ENCODE measurements at regions not wholly inside any gene's neighbourhood (a gene's known extent, or its start where the extent isn't known, plus 50 kb on each side); places are given as distances from the start of the nearest gene placed in this dataset.
"Not testable (repeated sequence)": the region's sequence is repeated elsewhere in the genome, so short reads cannot be mapped to it uniquely, and the experiment has no call there.

DNA sequence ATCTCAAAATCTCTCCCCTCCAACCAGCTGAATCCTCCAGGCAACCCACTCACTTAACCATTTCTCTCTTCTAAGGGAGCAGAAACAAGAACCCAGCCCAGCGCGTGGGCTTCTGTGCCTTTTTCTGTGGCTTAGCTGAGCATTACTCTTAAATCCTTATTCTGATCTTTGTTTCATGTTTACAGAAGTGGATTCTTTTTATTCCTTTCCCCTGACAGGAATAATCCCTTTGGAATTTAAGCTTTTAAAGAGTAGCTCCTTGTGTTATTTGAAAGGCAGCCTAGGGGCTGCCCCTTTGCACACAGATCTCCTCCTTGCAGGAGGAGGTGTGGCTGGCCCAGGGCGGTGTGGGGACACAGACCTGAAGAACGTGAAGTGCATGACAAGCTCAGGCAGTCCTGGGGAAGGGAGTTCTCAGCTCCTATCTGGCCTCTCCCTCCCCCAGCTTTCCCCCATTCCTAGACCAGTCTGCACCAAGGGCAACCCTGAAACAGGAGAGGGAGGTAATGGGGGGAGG is 77.1 kb upstream of the UBE2E1 start:
- Histone ChIP-seq H3K4me1 (ENCODE audit: control insufficient read depth, insufficient read depth, low read length, poor library complexity, severe bottlenecking) (no peaks in the 10 kb centered on the region), H3K4me3 (ENCODE audit: low read depth, low read length) (no peak overlapping the region), H3K36me3 (ENCODE audit: control insufficient read depth, insufficient read depth, low read length) (no peaks in the 10 kb centered on the region), H3K27ac (ENCODE audit: insufficient read depth, low read length, poor library complexity, severe bottlenecking) (no peak overlapping the region), H3K9me3 (ENCODE audit: control insufficient read depth in 2 of 2, low read length in 2 of 2) (no peaks in the 10 kb centered on the region), H3K27me3 (ENCODE audit: control insufficient read depth, insufficient read depth, low read length) (no peaks in the 10 kb centered on the region)
- Mint-ChIP-seq H3K27me3 (peaks cover 4% of the 10 kb centered on the region), H3K4me1 (peaks cover 0 to 3% (median 0%) of the 10 kb centered on the region in 4 donors), H3K9me3 (peaks cover 0 to 1% (median 0%) of the 10 kb centered on the region in 7 donors), H3K36me3 (no peaks in the 10 kb centered on the region), H3K4me3 (no peak overlapping the region), H3K27ac (no peak overlapping the region)
- ATAC-seq (ENCODE audit: low read depth in 2 of 2) (no peak), DNase-seq (no peak)

DNA sequence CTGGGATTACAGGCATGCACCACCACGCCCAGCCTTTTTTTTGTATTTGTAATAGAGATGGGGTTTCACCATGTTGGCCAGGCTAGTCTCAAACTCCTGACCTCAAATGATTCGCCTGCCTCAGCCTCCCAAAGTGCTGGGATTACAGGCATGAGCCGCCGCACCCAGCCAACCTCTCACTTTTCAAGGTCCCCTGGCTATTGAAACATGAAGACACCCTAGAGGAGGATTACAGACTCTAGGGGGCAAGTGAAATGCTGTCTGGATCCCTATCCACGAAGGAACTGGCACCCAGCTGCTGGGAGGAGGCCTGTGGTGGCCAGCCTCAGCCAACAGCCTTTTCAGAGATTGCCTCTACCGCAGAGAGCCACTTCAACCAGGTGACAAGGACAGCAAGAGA is 76.4 kb upstream of the UBE2E1 start:
- H3K4me1 Mint-ChIP-seq; H3K27ac ChIP-seq (ENCODE audit: insufficient read depth, low read length, poor library complexity, severe bottlenecking); ATAC-seq (ENCODE audit: low read depth in 2 of 2); DNase-seq; H3K27me3 ChIP-seq (ENCODE audit: control insufficient read depth, insufficient read depth, low read length); H3K36me3 ChIP-seq (ENCODE audit: control insufficient read depth, insufficient read depth, low read length); H3K4me3 Mint-ChIP-seq; H3K9me3 Mint-ChIP-seq; H3K4me1 ChIP-seq (ENCODE audit: control insufficient read depth, insufficient read depth, low read length, poor library complexity, severe bottlenecking); H3K27ac Mint-ChIP-seq; H3K36me3 Mint-ChIP-seq; H3K27me3 Mint-ChIP-seq; H3K4me3 ChIP-seq (ENCODE audit: low read depth, low read length); H3K9me3 ChIP-seq (ENCODE audit: control insufficient read depth in 2 of 2, low read length in 2 of 2): not testable (repeated sequence)

DNA sequence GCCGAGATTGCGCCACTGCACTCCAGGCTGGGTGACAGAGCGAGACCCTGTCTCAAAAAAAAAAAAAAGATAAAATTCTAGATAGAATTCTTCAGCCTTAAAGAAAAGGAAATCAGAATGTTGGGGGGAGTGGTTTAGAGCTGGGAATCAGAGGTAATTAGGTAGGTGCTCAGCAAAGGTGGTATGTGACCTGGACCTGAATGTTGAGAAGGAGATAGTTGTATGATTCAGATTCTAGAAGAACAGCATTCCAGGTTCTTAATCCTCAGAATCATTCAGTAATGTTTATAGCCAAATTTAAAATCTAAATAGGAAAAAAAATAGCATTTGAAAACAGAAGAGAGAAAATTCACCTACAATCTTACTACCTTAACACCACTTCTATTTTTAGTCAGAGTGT is 71.3 kb upstream of the UBE2E1 start:
- DNase-seq = no peak
- no peaks in the 10 kb centered on the region for H3K27me3 ChIP-seq (ENCODE audit: control insufficient read depth, insufficient read depth, low read length)
- H3K4me3 ChIP-seq (ENCODE audit: low read depth, low read length) = no peak overlapping the region
- H3K27ac ChIP-seq (ENCODE audit: insufficient read depth, low read length, poor library complexity, severe bottlenecking) = no peak overlapping the region
- H3K36me3 ChIP-seq (ENCODE audit: control insufficient read depth, insufficient read depth, low read length) = no peaks in the 10 kb centered on the region
- H3K9me3 Mint-ChIP-seq = peaks cover 0 to 1% (median 0%) of the 10 kb centered on the region in 7 donors
- H3K4me1 Mint-ChIP-seq = peaks cover 0 to 5% (median 0%) of the 10 kb centered on the region in 4 donors
- H3K4me3 Mint-ChIP-seq = no peak overlapping the region
- no peaks in the 10 kb centered on the region for H3K9me3 ChIP-seq (ENCODE audit: control insufficient read depth in 2 of 2, low read length in 2 of 2)
- H3K27ac Mint-ChIP-seq = no peak overlapping the region
- peaks cover 17% of the 10 kb centered on the region for H3K27me3 Mint-ChIP-seq
- no peaks in the 10 kb centered on the region for H3K36me3 Mint-ChIP-seq
- H3K4me1 ChIP-seq (ENCODE audit: control insufficient read depth, insufficient read depth, low read length, poor library complexity, severe bottlenecking) = no peaks in the 10 kb centered on the region
- ATAC-seq (ENCODE audit: low read depth in 2 of 2) = no peak

DNA sequence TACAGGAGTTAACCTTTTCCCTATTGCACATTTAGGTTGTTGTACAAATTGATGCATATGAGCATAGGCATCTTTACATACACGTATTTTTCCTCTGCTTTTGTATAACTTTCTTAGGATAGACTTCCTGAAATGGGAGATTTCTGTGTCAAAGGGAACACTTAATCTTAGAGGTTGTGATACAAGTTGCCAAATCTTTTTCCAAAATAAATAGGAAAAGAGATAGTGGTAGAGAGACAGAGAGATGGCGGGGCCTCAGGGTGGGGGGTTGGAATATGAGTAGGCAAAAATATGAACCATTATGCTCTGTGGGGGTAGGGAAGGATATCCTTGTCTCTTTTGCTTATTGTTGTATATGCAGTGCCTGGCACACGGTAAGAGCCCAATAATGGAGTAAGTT is 70.7 kb upstream of the UBE2E1 start:
- Mint-ChIP-seq H3K36me3 (no peaks in the 10 kb centered on the region), H3K4me3 (no peak overlapping the region), H3K27me3 (peaks cover 17% of the 10 kb centered on the region), H3K4me1 (peaks cover 0 to 5% (median 0%) of the 10 kb centered on the region in 4 donors), H3K9me3 (peaks cover 0 to 1% (median 0%) of the 10 kb centered on the region in 7 donors), H3K27ac (no peak overlapping the region)
- DNase-seq = no peak
- ATAC-seq (ENCODE audit: low read depth in 2 of 2) = no peak
- no peaks in the 10 kb centered on the region for H3K9me3 ChIP-seq (ENCODE audit: control insufficient read depth in 2 of 2, low read length in 2 of 2)
- H3K27me3 ChIP-seq (ENCODE audit: control insufficient read depth, insufficient read depth, low read length) = no peaks in the 10 kb centered on the region
- H3K4me3 ChIP-seq (ENCODE audit: low read depth, low read length) = no peak overlapping the region
- no peaks in the 10 kb centered on the region for H3K36me3 ChIP-seq (ENCODE audit: control insufficient read depth, insufficient read depth, low read length)
- H3K27ac ChIP-seq (ENCODE audit: insufficient read depth, low read length, poor library complexity, severe bottlenecking) = no peak overlapping the region
- H3K4me1 ChIP-seq (ENCODE audit: control insufficient read depth, insufficient read depth, low read length, poor library complexity, severe bottlenecking) = no peaks in the 10 kb centered on the region

DNA sequence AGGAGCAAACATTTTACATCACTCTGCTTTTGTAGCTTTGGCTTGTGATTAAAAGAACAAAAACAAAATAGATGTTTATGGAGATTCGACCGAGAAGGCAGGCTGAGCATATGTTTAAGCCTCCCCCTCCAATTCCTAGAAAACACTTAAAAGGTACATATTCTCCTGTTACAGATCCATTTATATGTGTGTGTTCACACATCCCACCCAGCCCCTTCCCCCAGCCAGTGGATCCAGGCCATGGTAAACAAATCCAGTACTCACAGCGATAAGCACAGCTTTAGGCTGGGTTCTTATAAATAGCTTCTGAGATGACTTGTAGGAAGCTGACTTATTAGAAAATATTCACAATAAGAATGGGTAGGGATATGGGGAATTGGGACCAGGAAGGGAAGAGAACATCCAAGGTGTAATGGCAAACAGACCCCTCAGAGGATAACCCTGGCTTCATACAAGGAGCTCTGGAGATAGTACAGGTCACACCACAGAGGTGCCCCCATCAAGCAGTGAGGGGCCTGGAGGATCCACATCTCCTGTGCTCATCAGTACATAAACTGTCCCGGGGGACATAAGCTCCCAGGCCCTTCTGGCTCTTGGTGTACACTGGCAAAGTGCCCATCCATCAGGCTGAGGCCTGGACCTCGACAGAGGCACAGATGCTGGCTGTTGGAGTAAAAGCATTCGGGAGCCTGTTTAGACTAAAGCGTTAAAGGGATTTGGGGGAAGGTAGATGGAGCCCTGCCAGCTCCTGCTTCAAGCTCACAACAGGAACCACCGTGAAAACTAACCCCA is 70.0 kb upstream of the UBE2E1 start:
- ATAC-seq (ENCODE audit: low read depth in 2 of 2) = no peak
- H3K4me1 Mint-ChIP-seq = peaks cover 0 to 5% (median under 1%) of the 10 kb centered on the region in 4 donors

DNA sequence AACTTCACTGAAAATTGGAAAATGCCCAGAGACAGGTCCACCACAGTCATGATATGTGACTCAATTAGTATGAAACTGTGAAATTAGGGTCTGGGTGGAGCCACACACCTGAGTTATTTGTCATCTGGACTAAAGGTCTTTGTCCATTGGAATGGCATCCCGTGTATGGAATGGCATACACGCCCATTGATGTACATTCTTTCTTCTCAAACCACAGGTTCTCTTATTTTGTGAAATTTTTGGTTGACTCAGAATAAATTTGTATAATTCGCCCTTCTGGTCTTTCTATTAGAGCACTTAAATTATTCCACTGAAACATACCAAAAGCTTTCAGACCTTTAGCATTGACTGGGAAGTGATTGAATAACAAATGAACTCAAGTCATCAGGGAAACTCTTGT is 66.8 kb upstream of the UBE2E1 start:
- Mint-ChIP-seq H3K27ac (no peak overlapping the region), H3K27me3 (peaks cover 18% of the 10 kb centered on the region), H3K4me1 (peaks cover 0 to 5% (median under 1%) of the 10 kb centered on the region in 4 donors), H3K9me3 (no peaks in the 10 kb centered on the region), H3K36me3 (no peaks in the 10 kb centered on the region), H3K4me3 (no peak overlapping the region)
- no peak overlapping the region for H3K4me3 ChIP-seq (ENCODE audit: low read depth, low read length)
- ATAC-seq (ENCODE audit: low read depth in 2 of 2) (no peak), DNase-seq (no peak)
- H3K9me3 ChIP-seq (ENCODE audit: control insufficient read depth in 2 of 2, low read length in 2 of 2) = no peaks in the 10 kb centered on the region
- no peaks in the 10 kb centered on the region for H3K4me1 ChIP-seq (ENCODE audit: control insufficient read depth, insufficient read depth, low read length, poor library complexity, severe bottlenecking)
- H3K27me3 ChIP-seq (ENCODE audit: control insufficient read depth, insufficient read depth, low read length) = no peaks in the 10 kb centered on the region
- no peak overlapping the region for H3K27ac ChIP-seq (ENCODE audit: insufficient read depth, low read length, poor library complexity, severe bottlenecking)
- no peaks in the 10 kb centered on the region for H3K36me3 ChIP-seq (ENCODE audit: control insufficient read depth, insufficient read depth, low read length)

More for the DNA sequence above, 70.0 kb upstream of the UBE2E1 start:
- DNase-seq = no peak
- no peaks in the 10 kb centered on the region for H3K36me3 Mint-ChIP-seq
- Histone ChIP-seq H3K27me3 (ENCODE audit: control insufficient read depth, insufficient read depth, low read length) (no peaks in the 10 kb centered on the region), H3K4me1 (ENCODE audit: control insufficient read depth, insufficient read depth, low read length, poor library complexity, severe bottlenecking) (no peaks in the 10 kb centered on the region), H3K4me3 (ENCODE audit: low read depth, low read length) (no peak overlapping the region), H3K27ac (ENCODE audit: insufficient read depth, low read length, poor library complexity, severe bottlenecking) (no peak overlapping the region), H3K9me3 (ENCODE audit: control insufficient read depth in 2 of 2, low read length in 2 of 2) (no peaks in the 10 kb centered on the region), H3K36me3 (ENCODE audit: control insufficient read depth, insufficient read depth, low read length) (no peaks in the 10 kb centered on the region)
- peaks cover 17% of the 10 kb centered on the region for H3K27me3 Mint-ChIP-seq
- H3K4me3 Mint-ChIP-seq = no peak overlapping the region
- no peak overlapping the region for H3K27ac Mint-ChIP-seq
- peaks cover 0 to 1% (median 0%) of the 10 kb centered on the region in 7 donors for H3K9me3 Mint-ChIP-seq

DNA sequence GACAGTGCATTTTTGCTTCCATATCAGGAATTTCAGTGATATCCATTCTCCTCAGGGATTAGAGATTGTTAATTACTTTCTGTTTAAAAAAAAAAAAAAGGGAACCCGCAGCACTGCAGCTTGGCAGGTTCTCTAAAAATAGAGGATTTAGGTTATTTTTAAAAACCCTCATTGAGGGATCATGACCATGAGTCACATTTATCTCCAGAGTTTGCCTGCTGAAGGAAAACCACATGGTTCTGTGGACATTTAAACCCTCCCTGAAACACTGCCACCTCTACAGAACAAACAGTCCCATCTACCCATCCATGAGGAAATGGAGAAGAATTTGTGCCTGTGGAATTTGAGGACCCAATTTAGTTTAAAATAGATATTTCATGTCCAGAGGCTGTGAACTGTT is 66.2 kb upstream of the UBE2E1 start:
- Mint-ChIP-seq H3K36me3 (no peaks in the 10 kb centered on the region), H3K27ac (no peak overlapping the region), H3K27me3 (peaks cover 16% of the 10 kb centered on the region), H3K4me3 (no peak overlapping the region), H3K4me1 (peaks cover 0 to 5% (median under 1%) of the 10 kb centered on the region in 4 donors), H3K9me3 (no peaks in the 10 kb centered on the region)
- Histone ChIP-seq H3K36me3 (ENCODE audit: control insufficient read depth, insufficient read depth, low read length) (no peaks in the 10 kb centered on the region), H3K4me3 (ENCODE audit: low read depth, low read length) (no peak overlapping the region), H3K4me1 (ENCODE audit: control insufficient read depth, insufficient read depth, low read length, poor library complexity, severe bottlenecking) (no peaks in the 10 kb centered on the region), H3K27ac (ENCODE audit: insufficient read depth, low read length, poor library complexity, severe bottlenecking) (no peak overlapping the region), H3K9me3 (ENCODE audit: control insufficient read depth in 2 of 2, low read length in 2 of 2) (no peaks in the 10 kb centered on the region), H3K27me3 (ENCODE audit: control insufficient read depth, insufficient read depth, low read length) (no peaks in the 10 kb centered on the region)
- ATAC-seq (ENCODE audit: low read depth in 2 of 2) (no peak), DNase-seq (no peak)

DNA sequence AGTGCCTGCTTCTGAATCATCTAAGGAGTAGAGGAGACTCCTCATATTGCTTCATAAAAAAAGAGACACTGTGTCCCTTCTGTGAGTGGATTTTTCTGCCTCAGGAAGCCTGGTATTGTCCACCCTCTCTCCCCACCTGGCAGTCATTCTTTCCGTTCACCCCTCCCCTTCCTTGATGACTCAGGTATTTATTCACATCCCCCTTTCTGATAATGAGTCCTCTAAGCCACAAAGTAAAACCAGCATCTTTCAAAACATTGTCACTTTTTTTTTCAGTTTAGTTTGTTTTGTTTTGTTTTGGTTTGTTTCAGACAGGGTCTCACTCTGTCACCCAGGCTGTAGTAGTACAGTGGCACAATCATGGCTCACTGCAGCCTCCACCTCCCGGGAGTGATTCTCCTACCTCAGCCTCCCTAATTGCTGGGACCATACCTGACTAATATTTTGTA is 65.2 kb upstream of the UBE2E1 start:
- DNase-seq (peak in 1 of 3 donors; percentile 34), ATAC-seq (ENCODE audit: low read depth in 2 of 2) (no peak)
- Histone ChIP-seq H3K4me3 (ENCODE audit: low read depth, low read length) (no peak overlapping the region), H3K36me3 (ENCODE audit: control insufficient read depth, insufficient read depth, low read length) (no peaks in the 10 kb centered on the region), H3K27ac (ENCODE audit: insufficient read depth, low read length, poor library complexity, severe bottlenecking) (no peak overlapping the region), H3K27me3 (ENCODE audit: control insufficient read depth, insufficient read depth, low read length) (no peaks in the 10 kb centered on the region), H3K4me1 (ENCODE audit: control insufficient read depth, insufficient read depth, low read length, poor library complexity, severe bottlenecking) (no peaks in the 10 kb centered on the region), H3K9me3 (ENCODE audit: control insufficient read depth in 2 of 2, low read length in 2 of 2) (no peaks in the 10 kb centered on the region)
- H3K9me3 Mint-ChIP-seq = peaks cover 0 to under 1% (median 0%) of the 10 kb centered on the region in 7 donors
- H3K36me3 Mint-ChIP-seq = no peaks in the 10 kb centered on the region
- peaks cover 9% of the 10 kb centered on the region for H3K27me3 Mint-ChIP-seq
- H3K27ac Mint-ChIP-seq = no peak overlapping the region
- H3K4me1 Mint-ChIP-seq = peaks cover 0 to 2% (median 0%) of the 10 kb centered on the region in 4 donors
- H3K4me3 Mint-ChIP-seq = no peak overlapping the region
